ENCODE measurements at regions not wholly inside any gene's neighbourhood (a gene's known extent, or its start where the extent isn't known, plus 50 kb on each side); places are given as distances from the start of the nearest gene placed in this dataset.
A peak's percentile ranks its signal among the peaks of the same experiment; 100 is the strongest.

GRCh38 chr3:15851735-15852134 lies 54.0 kb upstream of the ANKRD28 start:
- intact Hi-C loops (cut with DNase I), result no loop called here
- H3K27me3 ChIP-seq, result no peaks in the 10 kb centered on the region
- no peak overlapping the region for H3K27ac ChIP-seq
- TF ChIP-seq, protein P1, sequence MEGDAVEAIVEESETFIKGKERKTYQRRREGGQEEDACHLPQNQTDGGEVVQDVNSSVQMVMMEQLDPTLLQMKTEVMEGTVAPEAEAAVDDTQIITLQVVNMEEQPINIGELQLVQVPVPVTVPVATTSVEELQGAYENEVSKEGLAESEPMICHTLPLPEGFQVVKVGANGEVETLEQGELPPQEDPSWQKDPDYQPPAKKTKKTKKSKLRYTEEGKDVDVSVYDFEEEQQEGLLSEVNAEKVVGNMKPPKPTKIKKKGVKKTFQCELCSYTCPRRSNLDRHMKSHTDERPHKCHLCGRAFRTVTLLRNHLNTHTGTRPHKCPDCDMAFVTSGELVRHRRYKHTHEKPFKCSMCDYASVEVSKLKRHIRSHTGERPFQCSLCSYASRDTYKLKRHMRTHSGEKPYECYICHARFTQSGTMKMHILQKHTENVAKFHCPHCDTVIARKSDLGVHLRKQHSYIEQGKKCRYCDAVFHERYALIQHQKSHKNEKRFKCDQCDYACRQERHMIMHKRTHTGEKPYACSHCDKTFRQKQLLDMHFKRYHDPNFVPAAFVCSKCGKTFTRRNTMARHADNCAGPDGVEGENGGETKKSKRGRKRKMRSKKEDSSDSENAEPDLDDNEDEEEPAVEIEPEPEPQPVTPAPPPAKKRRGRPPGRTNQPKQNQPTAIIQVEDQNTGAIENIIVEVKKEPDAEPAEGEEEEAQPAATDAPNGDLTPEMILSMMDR (IDR thresholded peaks at IDR 0.05), result no peak
- no peak for TF ChIP-seq POLR2A (IDR thresholded peaks at IDR 0.05)
- no peak for DNase-seq
- H3K4me3 ChIP-seq, result no peak overlapping the region
- H3K9me3 ChIP-seq (replicated peaks in 1 of 3), result no peaks in the 10 kb centered on the region
- 91 to 99% (median 97%) methylated on average over 3 of the region's 3 CpGs for whole genome bisulfite sequencing, 4 donors
- H3K36me3 ChIP-seq (replicated peaks in 1 of 2), result no peaks in the 10 kb centered on the region
- H3K4me1 ChIP-seq (replicated peaks in 1 of 2), result no peaks in the 10 kb centered on the region

- Histone ChIP-seq H3K4me3 (peak overlapping the region; percentile 60 to 98 (median 84)), H3K36me3 (replicated peaks in 1 of 2) (no peaks in the 10 kb centered on the region), H3K4me1 (replicated peaks in 1 of 2) (peaks cover 0 to 18% of the 10 kb centered on the region in 2 donors), H3K27ac (peak overlapping the region in 3 of 5 donors; percentile 54 to 78 (median 60)), H3K9me3 (replicated peaks in 1 of 3) (no peaks in the 10 kb centered on the region), H3K27me3 (no peaks in the 10 kb centered on the region)
- WGBS, 4 donors, result 4 to 19% (median 7%) methylated on average over 13 to 70 of the region's 70 CpGs
- intact Hi-C loops (cut with DNase I), result no loop called here
- DNase-seq, result peak; percentile 37 to 58 (median 39)
- no peak for TF ChIP-seq POLR2A (IDR thresholded peaks at IDR 0.05)
- TF ChIP-seq, protein P1 (IDR thresholded peaks at IDR 0.05), result peak in 3 of 6 experiments; percentile 10 to 30 (median 25)
These were observed 61.0 kb upstream of the ANKRD28 start for GRCh38 chr3:15858547-15859506.

- Histone ChIP-seq H3K36me3 (replicated peaks in 1 of 2) (no peaks in the 10 kb centered on the region), H3K4me3 (peak overlapping the region; percentile 60 to 98 (median 84)), H3K27ac (peak overlapping the region in 3 of 5 donors; percentile 54 to 78 (median 60)), H3K27me3 (no peaks in the 10 kb centered on the region), H3K4me1 (replicated peaks in 1 of 2) (peaks cover 0 to 18% of the 10 kb centered on the region in 2 donors), H3K9me3 (replicated peaks in 1 of 3) (no peaks in the 10 kb centered on the region)
- intact Hi-C loops (cut with DNase I), result no loop called here
- peak; percentile 72 to 86 (median 82) for DNase-seq
- 0 to 5% (median 1%) methylated on average over 8 to 72 of the region's 73 CpGs for WGBS, 4 donors
- peak; percentile 26 to 61 for TF ChIP-seq POLR2A (IDR thresholded peaks at IDR 0.05)
- TF ChIP-seq, protein P1 (IDR thresholded peaks at IDR 0.05), result peak in 1 of 6 experiments; percentile 26
These were observed 61.8 kb upstream of the ANKRD28 start for GRCh38 chr3:15859507-15860013.
